ENCODE measurements at regions not wholly inside any gene's neighbourhood (a gene's known extent, or its start where the extent isn't known, plus 50 kb on each side); places are given as distances from the start of the nearest gene placed in this dataset.

DNA sequence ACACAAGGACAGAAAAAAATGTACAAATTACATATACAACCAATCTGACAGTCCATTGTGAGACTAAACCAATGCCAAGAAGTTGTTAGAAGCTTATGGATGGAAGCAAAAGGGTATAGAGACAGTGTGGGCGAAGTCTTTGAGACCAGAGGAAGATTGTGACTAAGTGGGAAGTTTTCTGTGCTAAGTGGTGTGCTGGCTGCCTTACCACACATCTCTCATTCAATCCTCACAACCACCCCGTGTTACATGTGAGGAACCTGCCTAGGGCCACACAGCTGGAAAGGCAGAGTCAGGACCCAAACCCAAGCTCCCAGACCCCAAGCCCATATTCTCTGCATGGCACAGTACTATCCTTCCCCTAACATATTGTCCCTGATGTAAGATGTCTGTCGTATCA is 53.5 kb upstream of the DUSP10 start:
- no peak for DNase-seq

DNA sequence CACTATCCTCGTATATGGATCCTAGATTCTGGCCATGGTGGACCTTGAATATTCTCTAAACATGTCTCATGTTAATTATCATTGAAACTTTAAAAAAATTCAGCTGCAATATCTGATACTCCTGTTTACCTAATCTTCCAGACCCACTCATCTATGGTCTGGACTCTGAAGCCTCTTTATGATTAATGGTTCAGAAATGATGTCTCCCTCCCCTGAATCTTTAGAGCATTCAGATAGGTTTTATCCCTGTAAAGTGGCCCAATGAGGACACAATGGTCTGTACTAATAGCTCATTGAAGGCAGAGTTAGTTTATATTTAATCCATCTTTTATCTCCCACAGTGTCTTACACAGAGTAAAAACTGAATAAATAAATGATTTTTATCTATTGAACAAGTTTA is 53.0 kb upstream of the DUSP10 start:
- DNase-seq = no peak

DNA sequence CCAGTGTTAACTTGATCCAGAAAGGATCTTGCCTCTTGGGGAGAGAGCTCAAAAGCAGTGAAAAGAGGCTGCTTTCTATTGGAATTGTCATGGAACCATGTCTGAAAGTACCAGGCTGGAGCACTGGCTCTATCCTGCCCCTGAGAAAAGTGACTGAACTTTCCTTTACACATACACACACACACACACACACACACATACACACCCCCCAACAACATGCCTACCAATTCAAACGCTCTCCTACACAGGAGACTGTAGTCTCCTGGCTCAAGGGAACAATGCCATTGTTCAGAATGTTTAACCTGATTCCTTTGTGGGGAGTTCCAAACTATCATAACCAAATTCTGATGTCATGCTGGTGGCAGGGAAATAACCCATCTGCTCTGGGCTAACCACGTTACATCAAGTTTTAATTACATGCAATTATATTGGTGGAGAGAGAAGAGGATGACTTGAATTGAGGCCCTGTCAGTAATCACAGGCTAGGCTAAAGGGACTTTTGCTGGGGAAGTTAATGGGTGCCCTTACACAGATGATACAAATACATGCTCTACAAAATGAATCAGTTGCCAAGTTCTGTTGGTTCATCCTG is 52.3 kb upstream of the DUSP10 start:
- DNase-seq = no peak

- DNase-seq = no peak
Observed at GRCh38 chr1:221793439-221794078, 51.7 kb upstream of the DUSP10 start.

DNA sequence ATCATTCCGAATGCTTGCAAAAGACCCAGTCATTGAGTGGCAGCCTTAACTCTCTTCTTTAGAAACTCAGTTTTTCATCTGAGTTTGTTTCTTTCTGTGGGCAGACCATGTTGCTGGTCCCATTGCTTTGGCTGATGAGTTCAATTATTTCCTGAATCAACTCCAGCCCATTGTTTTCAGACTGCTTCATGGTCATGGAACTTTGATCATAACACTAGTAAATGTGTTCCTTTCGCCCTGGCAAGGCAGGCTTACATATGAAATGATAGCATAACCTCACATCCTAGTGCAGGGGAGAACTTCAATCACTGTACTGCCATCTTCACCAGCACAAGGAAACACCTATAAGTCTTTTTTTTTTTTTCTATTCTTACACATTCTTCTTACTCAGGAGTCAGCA is 50.0 kb upstream of the DUSP10 start:
- peak; percentile 5 for DNase-seq
